ENCODE measurements at regions not wholly inside any gene's neighbourhood (a gene's known extent, or its start where the extent isn't known, plus 50 kb on each side); places are given as distances from the start of the nearest gene placed in this dataset.

DNA sequence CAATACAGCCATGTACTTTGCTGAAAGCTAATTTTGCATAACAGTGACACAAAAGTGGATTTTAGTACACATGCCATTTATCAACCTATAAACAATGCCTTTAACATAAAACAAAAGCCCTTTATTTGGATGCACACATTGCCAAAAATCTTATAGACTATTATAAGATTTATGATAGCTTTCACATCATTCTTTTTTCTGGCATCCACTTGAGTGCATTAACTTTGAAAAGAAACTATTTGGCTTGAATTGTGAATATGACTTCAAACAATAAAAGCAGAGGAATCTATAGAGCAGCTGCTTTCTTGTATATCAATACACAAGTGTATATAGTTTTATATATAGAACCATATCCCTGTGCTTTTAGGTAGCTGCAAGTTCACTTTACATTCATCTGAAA is 577.4 kb downstream of the CBLN2 start:
- TF ChIP-seq CTCF (IDR thresholded peaks at IDR 0.05) (no peak), POLR2A (IDR thresholded peaks at IDR 0.05) (no peak)

All from right lobe of liver (tissue), 4 donors.